ENCODE measurements at regions not wholly inside any gene's neighbourhood (a gene's known extent, or its start where the extent isn't known, plus 50 kb on each side); places are given as distances from the start of the nearest gene placed in this dataset.

GRCh38 chr5:92505145-92505544 lies 1075.9 kb downstream of the NR2F1-AS1 start:
- no peak for TF ChIP-seq CTCF (IDR thresholded peaks at IDR 0.05)
- TF ChIP-seq POLR2A (IDR thresholded peaks at IDR 0.05) = no peak
- no peaks in the 10 kb centered on the region for H3K36me3 ChIP-seq
- no peaks in the 10 kb centered on the region for H3K27me3 ChIP-seq
- DNase-seq = no peak
- H3K9me3 ChIP-seq = peaks cover 0 to 16% (median 5%) of the 10 kb centered on the region in 3 donors
- no peak overlapping the region for H3K4me3 ChIP-seq
- no peak overlapping the region for H3K27ac ChIP-seq
- WGBS, 2 donors = 79 to 80% methylated on average over 3 of the region's 3 CpGs
- H3K4me1 ChIP-seq = no peaks in the 10 kb centered on the region
- intact Hi-C loops (cut with DNase I) = no loop called here

- Histone ChIP-seq H3K36me3 (no peaks in the 10 kb centered on the region), H3K9me3 (peaks cover 0 to 8% (median 0%) of the 10 kb centered on the region in 3 donors), H3K27me3 (no peaks in the 10 kb centered on the region), H3K4me1 (no peaks in the 10 kb centered on the region), H3K27ac (no peak overlapping the region), H3K4me3 (no peak overlapping the region)
- intact Hi-C loops (cut with DNase I) = no loop called here
- no peak for TF ChIP-seq POLR2A (IDR thresholded peaks at IDR 0.05)
- TF ChIP-seq CTCF (IDR thresholded peaks at IDR 0.05) = no peak
- DNase-seq = no peak
- 47 to 68% methylated on average over 2 of the region's 2 CpGs for whole genome bisulfite sequencing, 2 donors
Measured at GRCh38 chr5:92504346-92504745, 1076.7 kb downstream of the NR2F1-AS1 start.

- Histone ChIP-seq H3K4me1 (no peaks in the 10 kb centered on the region), H3K9me3 (no peaks in the 10 kb centered on the region), H3K4me3 (no peak overlapping the region), H3K36me3 (no peaks in the 10 kb centered on the region), H3K27me3 (no peaks in the 10 kb centered on the region), H3K27ac (no peak overlapping the region)
- TF ChIP-seq CTCF (IDR thresholded peaks at IDR 0.05) = no peak
- TF ChIP-seq POLR2A (IDR thresholded peaks at IDR 0.05) = no peak
- 78 to 89% methylated on average over 2 of the region's 2 CpGs for WGBS, 2 donors
- no peak for DNase-seq
- intact Hi-C loops (cut with DNase I) = no loop called here
Measured at GRCh38 chr5:92500752-92501151, 1080.3 kb downstream of the NR2F1-AS1 start.

- no peaks in the 10 kb centered on the region for H3K27me3 ChIP-seq
- H3K4me1 ChIP-seq = no peaks in the 10 kb centered on the region
- H3K9me3 ChIP-seq = no peaks in the 10 kb centered on the region
- DNase-seq = no peak
- no peaks in the 10 kb centered on the region for H3K36me3 ChIP-seq
- no peak overlapping the region for H3K4me3 ChIP-seq
- intact Hi-C loops (cut with DNase I) = no loop called here
- no peak overlapping the region for H3K27ac ChIP-seq
- TF ChIP-seq CTCF (IDR thresholded peaks at IDR 0.05) (no peak), POLR2A (IDR thresholded peaks at IDR 0.05) (no peak)
Measured at GRCh38 chr5:92496545-92496944, 1084.5 kb downstream of the NR2F1-AS1 start.

- 82 to 85% methylated on average over 5 of the region's 5 CpGs for WGBS, 2 donors
Measured at GRCh38 chr5:92494508-92494907, 1086.5 kb downstream of the NR2F1-AS1 start.

More at GRCh38 chr5:92494508-92494907, 1086.5 kb downstream of the NR2F1-AS1 start:
- H3K9me3 ChIP-seq = no peaks in the 10 kb centered on the region
- H3K4me3 ChIP-seq = no peak overlapping the region
- no peak for TF ChIP-seq CTCF (IDR thresholded peaks at IDR 0.05)
- DNase-seq = no peak
- intact Hi-C loops (cut with DNase I) = no loop called here
- H3K27ac ChIP-seq = no peak overlapping the region
- no peaks in the 10 kb centered on the region for H3K27me3 ChIP-seq
- H3K36me3 ChIP-seq = no peaks in the 10 kb centered on the region
- no peaks in the 10 kb centered on the region for H3K4me1 ChIP-seq
